NCI-H1930 (cell line): ENCODE measurements at regions not wholly inside any gene's neighbourhood (a gene's known extent, or its start where the extent isn't known, plus 50 kb on each side); places are given as distances from the start of the nearest gene placed in this dataset.
A peak's percentile ranks its signal among the peaks of the same experiment; 100 is the strongest.
"Not testable (repeated sequence)": the region's sequence is repeated elsewhere in the genome, so short reads cannot be mapped to it uniquely, and the experiment has no call there.

Source experiments
- DNase-seq, 2 experiments: peaks; one replicate each; lab custom pipeline; 2025; lab: John Stamatoyannopoulos, UW

DNA sequence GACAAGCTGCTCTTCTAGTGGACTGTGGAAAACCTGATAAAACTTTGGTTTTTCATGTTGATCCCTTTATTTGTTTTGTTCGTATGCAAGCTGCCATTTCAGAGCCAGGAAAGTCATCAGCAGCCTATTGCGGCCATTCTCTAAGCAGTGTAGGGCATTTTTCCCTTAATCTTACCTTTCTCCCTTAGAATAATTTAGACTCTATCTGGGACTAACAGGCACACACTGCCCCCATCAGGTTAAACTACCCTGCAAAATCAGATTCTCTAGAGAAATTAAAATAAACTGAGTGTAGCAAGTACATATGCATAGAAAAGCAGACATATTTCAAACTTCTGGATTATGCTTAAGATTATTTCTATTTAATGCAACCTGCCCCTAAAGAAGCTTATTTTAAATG is 347.5 kb downstream of the METTL4 start:
- peak in 1 of 2 experiments; percentile 1 for DNase-seq

DNA sequence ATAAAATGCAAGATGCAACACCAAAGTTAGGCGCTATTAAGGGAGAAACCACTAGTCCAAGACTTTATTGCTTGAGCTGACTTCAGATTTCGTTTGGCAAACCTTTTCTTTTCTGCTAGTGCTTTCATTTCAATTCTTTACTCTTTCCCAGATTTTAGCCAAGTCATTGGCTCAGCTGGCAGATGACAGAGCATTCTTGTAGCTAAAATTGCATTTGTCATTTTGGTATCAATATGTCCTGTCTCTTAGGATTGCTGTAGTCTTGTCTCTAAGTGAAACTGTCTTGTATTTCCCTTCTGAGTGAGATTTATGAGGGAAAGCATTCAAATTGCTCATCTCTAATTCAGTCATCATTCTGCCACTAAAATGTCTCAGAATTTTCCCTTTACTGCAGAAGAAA is 335.1 kb downstream of the METTL4 start:
- no peak for DNase-seq

DNA sequence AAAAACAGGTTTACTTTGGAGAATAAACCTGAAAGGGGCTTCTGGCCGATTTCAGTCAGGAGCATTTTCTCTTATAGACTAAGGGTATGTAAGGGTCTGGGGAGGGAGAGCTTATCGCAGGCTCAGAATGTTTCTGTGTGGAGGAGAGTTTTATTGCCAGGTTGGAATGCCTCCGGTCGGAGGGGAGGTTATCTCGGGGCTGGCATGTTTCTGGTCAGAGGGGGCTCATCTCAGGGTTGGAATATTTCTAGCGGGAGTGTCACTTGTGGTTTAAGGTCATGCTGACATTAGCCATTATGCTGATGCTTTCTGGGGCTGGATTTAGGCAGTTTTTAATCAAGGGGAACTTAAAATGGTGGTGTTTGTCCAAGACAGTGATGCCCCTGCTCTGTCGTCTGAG is 333.6 kb downstream of the METTL4 start:
- no peak for DNase-seq

DNA sequence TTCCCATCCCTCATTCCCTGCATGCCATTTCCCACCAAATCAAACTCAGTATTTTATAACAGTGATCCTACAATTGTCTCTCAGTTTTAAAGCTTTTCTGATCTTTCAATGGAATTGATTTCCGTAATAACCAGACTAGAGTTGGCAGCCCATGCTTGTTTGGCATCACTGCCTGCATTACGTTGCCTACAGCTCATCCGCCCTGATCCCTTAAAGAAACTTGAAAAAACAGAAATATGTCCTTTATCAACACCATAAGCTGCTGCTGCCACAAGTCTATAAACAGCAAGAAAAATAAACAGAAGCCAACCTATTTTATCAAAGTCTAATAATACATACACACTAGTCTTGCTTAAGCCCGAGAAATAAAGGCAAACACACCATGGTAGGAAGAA is 331.0 kb downstream of the METTL4 start:
- no peak for DNase-seq

DNA sequence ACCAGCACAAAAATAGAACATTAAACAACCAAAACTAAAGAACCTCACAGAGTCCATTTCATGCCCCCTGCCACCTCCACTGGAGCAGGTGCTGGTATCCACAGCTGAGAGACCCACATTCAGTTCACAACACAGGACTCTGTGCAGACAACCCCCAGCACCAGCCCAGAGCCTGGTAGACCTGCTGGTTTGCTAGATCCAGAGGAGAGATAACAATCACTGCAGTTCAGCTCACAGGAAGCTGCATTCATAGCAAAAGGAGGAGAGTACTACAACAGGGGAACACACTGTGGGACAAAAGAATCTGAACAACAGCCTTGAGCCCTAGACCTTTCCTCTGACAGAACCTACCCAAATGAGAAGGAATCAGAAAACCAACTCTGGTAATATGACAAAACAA is 326.7 kb downstream of the METTL4 start:
- DNase-seq: no peak

- DNase-seq: not testable (repeated sequence)
These were observed 324.2 kb downstream of the METTL4 start for GRCh38 chr18:2247101-2247500.

DNA sequence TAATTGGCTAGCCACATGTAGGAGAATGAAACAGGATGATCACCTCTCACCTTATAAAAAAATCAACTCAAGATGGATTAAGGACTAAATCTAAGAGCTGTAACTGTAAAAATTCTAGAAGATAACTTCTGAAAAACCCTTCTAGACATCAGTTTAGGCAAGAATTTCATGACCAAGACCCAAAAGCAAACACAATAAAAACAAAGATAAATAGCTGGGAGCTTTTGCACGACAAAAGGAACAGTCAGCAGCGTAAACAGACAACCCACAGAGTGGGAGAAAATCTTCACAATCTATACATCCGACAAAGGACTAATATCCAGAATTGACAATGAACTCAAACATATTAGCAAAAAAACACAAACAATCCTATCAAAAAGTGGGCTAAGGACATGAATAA is 316.3 kb downstream of the METTL4 start:
- DNase-seq: no peak

DNA sequence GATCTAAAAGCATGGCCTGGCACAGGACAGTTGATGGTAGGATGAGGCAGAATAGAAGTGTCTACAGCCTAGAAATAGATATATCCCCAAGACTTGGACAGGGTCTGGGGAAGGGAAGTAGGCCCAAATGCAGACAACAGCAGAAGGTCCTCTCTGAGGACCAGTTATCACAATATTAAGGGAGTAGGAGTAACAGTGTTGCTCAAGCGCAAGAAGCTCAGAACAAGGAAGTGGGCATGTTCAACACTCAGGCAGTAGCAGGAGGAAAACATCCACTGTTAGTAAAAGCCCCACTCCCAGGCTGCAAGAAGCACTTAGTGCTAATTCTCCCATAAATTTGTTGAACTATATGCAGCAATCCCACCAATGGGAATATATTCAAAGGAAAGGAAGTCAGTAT is 314.7 kb downstream of the METTL4 start:
- DNase-seq: no peak

DNA sequence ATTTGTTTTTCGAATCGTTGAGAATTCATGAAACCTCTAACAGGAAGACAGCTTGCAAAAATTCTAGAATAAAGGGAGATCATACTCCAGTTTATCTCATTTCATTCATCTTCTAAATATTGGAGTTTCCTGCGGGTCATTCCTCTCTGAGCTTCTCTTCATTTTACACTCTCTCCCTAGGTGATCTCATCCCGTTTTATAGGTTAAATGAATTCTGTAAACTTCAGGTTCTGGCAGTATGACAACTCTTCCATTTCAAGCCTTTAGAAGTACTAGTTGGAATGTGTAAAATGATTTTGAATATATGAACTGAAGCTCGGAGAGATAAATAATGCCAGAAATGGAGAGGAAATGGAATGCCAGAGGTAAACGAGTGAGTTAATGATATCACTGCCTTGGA is 312.4 kb downstream of the METTL4 start:
- DNase-seq: no peak

GRCh38 chr18:2263303-2263890 is 307.9 kb downstream of the METTL4 start:
- DNase-seq: no peak

DNA sequence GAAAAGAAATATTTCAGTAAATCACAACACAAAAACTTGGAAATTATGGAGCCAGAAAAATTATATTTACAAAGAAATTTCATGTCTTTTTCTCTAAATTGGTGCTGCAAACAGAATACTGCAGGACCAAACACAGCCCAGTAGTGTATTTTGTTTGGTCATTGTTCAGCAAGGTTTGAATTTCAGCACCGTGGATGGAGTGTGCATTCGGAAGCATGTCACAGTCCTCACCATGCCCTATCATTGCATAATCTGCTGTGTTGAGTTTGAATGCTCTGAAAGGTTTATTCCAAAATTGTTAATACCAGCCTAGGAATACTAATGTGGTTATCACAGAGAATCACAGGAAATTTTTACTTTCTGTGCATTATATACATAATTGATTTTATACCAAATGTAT is 296.7 kb downstream of the METTL4 start:
- no peak for DNase-seq

DNA sequence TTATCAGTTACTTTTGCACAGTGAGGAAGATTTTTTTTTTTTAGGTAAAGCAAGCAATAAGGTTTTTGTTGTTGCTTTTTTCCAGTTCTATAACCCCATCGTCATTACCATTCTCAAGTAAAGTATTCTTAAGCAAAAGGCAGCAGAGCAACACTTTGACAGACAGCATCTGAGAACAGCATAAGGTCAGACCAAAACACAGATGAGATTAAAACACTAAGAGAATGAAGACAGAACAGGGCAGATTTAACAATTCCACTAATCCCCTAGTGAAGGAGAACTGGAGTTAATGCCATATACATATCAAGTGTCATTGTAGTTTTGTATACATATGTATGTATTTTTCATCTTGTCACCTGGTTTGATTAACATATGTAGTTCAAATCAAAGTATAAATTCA is 290.2 kb downstream of the METTL4 start:
- no peak for DNase-seq

- DNase-seq: no peak
These were observed 289.6 kb downstream of the METTL4 start for GRCh38 chr18:2281523-2282199.

GRCh38 chr18:2293109-2293839 is 278.0 kb downstream of the METTL4 start:
- no peak for DNase-seq

DNA sequence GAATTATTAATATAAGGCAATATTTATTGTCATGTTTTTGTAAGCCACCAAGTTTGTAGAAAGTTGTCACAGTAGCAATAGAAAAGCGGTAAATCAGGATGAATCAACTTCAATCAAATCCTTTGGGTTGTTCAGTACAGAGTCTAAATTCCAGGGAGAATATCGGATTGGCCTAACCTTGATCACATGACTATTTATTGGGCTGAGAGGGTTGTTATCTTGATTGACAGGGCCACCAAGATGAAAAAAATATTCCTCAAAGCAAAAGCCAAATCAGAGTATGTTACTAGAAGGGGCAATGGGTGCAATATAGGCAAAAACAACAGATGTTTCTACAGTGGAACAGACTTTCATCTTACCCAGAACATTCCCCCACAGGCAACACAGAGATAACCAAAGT is 270.0 kb downstream of the METTL4 start:
- no peak for DNase-seq

DNA sequence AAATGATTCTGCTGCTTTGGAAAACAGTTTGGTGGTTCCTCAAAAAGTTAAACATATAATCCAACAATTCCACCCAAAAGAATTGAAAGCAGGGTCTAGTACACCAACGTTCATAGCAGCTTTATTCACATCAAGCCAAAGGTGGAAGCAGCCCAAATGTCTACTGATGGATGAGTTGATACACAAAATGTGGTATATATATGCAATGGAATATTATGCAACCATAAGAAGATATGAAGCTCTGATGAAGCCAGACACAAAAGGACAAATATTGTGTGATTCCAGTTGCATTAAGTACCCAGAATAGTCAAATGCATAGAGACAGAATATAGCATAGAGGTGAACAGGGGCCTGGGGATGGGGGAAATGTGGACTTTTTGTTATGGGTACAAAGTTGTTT is 269.3 kb downstream of the METTL4 start:
- no peak for DNase-seq

DNA sequence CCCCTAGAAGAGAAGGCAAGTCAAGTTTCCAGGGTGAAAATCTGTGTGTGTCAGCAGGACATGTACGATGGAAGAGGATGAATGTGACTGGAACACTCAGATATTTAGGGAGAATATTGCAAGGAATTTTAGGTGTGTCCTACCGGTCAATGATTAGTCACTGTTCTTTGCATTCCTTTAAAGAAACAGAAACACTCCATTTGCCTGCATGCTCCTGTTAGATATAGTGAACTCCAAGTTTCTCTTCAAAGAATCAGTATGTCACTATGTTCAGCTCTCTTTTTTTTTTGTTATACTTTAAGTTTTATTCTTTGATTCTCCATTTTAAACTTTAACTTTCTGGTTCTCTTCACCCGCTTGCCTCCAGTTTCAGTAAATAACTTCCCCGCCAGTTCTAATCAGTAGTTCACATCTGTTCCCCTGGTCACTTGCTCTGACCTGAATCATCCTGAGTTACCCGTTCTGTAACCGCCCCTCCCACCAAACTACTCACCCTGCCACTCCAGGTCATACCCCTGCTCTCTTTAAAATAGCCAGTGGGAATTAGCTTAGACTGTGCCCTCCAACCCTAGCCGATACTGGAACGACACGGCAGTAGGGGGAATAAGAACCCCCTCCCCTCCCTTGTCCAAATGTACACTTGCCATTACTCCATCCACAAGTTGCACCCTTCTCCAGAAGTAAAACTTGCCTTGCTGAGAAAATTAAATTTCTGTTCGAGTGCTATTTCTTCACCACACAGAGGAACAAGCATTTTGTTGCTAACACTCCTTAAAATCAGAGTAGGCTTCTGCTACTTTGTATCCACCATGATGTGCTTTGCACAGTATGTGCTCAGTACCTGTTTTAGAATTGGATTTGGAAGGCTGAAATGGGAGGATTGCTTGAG is 268.4 kb downstream of the METTL4 start:
- DNase-seq: no peak

DNA sequence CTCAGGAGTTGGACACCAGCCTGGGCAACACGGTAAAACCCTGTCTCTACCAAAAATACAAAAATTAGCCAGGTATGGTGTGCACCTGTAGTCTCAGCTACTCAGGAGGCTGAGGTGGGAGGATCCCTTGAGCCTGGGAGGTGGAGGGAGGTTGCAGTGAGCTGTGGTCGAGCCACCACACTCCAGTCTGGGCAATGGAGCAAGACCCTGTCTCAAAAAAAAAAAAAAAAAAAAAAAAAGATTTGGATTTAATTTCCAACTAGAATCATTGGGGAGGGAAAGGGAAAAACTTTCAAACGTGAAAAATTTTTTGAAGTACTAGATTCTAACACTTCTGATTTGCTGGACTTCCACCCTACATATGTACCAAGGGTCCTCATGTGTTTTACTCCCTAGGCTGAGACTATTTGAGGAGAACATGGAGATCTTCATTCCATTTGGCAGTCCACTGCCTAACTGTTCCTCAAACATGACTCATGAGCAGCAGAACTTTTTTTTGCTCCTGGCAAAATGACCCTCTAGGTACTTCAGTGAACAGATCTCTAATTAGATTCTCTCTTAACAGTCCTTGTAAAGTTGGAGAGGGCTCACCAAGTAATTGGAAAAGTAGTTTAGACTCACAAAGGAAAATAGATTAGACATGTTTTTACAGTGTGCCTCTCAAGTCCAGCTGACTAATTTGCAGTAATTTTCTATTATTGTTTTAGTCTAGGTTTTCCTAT is 267.6 kb downstream of the METTL4 start:
- DNase-seq: no peak

GRCh38 chr18:2304378-2305175 is 266.7 kb downstream of the METTL4 start:
- no peak for DNase-seq

GRCh38 chr18:2306606-2307005 is 264.7 kb downstream of the METTL4 start:
- no peak for DNase-seq

- no peak for DNase-seq
These were observed 260.4 kb downstream of the METTL4 start for GRCh38 chr18:2310886-2311285.
